Hindlimb muscle (tissue), 1 donor: ENCODE measurements at regions not wholly inside any gene's neighbourhood (a gene's known extent, or its start where the extent isn't known, plus 50 kb on each side); places are given as distances from the start of the nearest gene placed in this dataset.

ENCODE experiments used
- DNase-seq: peaks from one replicate; pipeline ENCODE4 v3.0.0-alpha.2; 2013

GRCh38 chr21:15486460-15487195 lies 243.2 kb upstream of the USP25 start:
- no peak for DNase-seq

GRCh38 chr21:15487196-15487550 lies 242.6 kb upstream of the USP25 start:
- DNase-seq = no peak

- no peak for DNase-seq
These were observed 238.7 kb upstream of the USP25 start for GRCh38 chr21:15491100-15491499.

DNA sequence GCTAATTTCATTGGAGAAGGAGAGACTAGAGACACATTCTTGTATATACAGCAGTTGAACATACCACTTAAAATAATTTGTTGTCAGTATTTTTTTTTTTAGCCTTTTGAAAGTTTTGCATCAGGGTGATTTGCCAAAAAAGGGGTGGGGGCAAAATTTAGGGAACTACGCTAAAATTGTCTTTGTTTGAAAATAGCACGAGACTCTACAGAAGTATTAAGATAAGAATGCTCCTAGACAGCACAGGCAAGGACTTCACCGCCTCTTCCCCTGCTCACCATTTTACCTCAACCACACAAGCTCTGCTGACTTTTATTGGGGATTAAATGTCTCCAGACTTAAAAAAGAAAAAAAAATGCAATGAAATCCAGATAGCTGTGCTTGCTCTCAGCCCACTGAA lies 236.1 kb upstream of the USP25 start:
- DNase-seq = no peak

DNA sequence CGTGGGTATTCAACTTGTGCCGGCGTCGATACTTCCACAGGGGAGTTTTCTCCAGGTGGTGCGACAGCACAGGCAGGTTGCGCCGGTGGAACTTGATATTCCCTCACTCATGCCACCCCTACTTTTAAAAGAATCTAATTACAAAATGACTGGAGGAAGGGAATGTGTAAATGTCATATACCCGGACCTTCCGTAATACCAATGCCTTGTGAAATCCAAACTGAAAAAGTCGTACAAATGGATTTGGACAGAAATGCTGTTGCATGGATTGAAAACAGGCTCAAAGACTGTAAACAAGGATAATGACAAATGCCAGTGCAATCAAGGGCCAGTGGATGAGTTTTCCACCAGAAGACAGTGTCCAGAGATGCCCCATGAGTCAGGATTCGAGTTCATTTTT lies 235.3 kb upstream of the USP25 start:
- DNase-seq = no peak

DNA sequence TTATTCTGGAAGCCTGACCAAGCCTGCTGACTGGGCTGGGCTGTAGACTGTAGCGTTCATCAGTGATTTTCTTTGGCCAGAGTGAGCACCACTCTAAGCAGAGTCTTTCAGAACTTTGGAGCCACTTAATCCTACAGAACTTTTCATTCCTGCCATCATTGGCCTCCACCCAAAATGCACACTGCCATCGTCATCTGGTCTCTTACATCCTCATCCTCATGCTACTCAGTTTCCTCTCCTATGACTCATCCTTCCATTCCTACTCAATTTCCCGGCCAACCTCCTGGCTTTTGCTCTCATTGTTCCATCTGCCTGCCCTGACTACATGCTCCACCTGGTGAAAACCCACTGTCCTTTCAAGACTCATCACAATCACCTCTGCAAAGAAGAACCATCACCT lies 233.8 kb upstream of the USP25 start:
- no peak for DNase-seq

GRCh38 chr21:15496911-15497310 lies 232.9 kb upstream of the USP25 start:
- no peak for DNase-seq

DNA sequence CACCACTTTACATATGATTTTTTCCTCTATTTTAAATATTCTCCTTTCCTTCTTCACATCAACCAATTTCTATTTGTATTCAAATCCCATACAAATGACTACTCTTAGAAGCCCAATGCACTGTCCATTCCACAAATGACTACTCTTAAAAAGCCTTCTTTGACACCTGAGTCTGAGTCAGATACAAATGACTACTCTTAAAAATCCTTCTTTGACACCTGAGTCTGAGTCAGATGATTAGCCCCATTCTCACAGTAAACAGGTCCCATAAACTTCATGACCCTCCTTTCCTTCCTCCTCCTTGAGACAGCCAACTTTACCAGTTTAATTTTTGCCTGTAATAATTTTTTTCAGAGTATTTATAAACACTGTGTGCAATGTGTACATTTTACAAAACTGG lies 231.3 kb upstream of the USP25 start:
- DNase-seq = no peak

GRCh38 chr21:15506086-15506485 lies 223.7 kb upstream of the USP25 start:
- no peak for DNase-seq

DNA sequence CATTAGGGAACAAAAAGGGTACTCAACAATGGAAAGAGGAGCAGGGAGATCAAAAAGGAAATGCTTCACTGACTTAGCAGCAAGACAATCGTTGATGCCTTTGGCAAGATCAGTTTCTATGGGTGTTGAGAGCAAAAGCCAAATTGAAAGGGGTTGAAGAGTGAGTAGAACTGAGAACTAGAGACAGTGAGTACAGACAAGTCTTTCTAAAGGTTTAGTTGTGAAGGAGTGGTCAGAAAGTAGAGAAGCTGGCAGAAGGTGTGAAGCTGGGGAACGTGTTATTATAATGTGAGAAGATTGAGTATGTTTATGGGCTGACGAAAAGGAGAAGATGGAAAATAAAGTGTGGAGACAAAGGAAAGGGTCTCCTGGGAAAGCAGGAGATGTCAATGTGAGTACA lies 221.2 kb upstream of the USP25 start:
- no peak for DNase-seq

DNA sequence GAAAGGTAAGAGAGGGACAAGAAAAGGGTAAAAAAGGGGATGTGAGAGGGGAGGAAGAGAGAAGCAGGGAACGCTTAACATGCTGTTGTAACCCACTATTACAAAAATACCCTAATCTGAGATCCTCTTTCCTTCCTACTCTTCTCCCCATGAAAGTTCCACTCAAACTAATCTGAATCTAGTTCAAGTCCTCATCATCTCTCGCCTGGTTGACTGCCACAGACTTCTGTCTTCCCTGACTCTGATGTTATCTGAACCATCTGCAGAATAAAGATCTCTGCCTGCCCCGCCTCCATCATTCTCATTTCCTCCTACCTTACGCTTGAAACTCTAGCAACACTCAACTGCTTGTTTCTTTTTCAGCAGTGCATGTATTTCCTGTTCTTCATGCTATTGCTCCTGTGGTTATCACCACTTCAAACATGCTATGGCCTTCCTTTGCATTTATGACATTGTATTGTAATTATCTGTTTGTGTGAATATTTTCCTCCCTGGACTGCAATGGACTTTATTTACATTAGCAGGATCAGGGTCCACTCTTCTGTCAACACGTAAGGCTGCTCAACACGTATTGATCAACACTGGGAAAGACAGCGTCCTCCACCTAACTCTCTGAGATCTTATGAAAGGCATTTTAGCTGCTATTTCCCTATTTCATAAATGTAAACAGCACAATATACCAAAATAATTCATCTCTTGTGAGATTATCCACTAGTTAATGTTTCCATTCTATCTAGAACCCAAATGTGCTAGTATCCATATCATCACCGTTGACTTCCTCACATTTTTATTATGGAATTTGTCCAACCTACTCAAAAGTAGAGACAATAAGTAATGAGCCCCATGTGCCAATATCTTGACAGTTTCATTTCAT lies 215.5 kb upstream of the USP25 start:
- no peak for DNase-seq

DNA sequence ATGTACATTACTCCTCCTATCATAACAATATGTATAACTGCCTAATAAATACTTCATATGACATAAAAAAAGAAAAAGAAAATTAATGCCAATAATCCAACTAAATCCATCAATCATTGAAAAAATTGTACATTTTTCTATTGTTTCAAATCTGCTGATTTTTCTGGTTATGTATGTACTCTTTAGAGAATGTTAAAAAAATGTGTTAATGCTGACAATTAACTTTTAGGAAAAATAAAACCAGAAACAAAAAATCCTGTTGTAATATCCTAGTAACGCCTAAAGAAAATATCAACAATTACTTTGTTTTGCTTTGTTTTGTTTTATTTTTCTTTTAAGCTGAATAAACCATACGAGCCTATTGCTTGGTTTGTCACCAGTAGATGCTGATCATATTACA lies 213.9 kb upstream of the USP25 start:
- DNase-seq = no peak

DNA sequence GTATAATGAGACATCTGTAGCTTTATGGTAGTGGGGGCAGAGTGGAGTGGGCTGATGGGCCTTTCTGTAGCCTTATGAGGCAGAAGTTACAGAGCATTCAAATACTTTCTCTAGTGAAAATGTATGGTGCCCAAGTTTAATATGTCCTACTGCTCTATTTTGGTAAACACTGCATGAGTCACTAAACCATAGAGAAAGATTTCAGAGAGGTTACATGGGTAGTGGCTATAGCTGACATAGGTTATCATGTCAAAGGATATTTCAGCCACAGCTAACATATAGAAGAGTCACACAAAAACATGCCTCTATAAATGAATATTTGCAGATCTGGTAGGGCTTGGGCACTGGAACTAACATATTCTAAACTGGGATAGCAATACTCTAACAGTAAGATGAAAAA lies 212.4 kb upstream of the USP25 start:
- no peak for DNase-seq

GRCh38 chr21:15520811-15521643 lies 208.8 kb upstream of the USP25 start:
- no peak for DNase-seq

GRCh38 chr21:15521644-15522001 lies 208.2 kb upstream of the USP25 start:
- no peak for DNase-seq

DNA sequence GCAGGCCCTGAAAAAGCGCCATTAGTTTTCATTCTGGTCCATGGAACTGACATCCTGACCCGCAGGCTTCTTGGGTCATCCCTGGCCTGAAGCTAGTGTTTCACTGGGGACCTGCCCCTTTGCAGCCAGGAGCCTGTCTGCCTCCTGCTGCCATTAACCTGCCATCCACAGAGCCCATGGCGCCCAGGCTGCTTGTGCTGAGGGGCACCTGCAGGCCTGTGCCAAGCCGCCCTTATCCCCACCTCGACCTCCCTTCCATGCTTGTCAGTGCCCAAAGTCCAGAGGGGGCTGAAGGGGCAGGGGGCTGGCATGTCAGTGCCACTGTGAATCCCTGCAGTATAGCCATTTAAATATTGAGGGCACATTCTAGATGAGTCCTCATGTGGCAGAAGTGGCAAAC lies 207.6 kb upstream of the USP25 start:
- DNase-seq = no peak

GRCh38 chr21:15524855-15525254 lies 204.9 kb upstream of the USP25 start:
- no peak for DNase-seq

GRCh38 chr21:15526798-15527197 lies 203.0 kb upstream of the USP25 start:
- no peak for DNase-seq

DNA sequence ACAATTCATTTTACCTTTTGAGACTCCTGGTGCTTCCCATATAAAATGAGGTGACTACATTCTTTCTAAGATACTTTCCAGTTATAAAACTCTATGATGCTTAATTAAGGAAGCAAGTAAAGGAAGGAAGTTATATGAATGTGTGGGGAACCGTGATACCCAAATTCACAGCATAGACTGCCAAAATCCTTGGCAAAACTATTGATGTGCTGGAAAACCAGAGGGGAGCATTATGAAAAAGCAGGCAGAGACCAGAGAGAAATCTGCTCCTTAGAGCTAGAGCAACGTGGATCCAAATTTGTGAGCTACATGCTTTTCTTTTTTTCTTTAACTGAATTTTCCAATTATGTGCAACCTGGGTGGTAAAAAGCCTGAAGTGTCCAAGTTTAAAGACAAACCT lies 201.4 kb upstream of the USP25 start:
- no peak for DNase-seq

DNA sequence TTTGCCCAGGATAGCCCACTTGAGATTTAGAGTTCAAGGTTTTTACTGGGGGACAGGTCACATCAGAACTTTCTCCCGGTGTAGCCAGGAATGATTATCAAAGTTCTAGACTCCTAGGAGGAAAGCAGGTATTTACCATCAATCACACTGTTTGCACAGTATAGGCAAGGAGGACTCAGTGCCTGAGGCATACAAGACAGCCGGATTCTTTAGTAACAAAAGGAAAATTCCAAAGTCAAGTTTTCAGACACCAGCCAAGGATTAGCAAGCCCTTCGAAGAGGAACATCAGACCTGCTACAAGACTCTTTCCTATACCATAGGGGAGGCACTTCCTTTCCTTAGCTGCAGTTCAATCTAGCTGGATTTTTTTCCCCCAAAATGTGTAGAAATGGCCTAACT lies 197.8 kb upstream of the USP25 start:
- DNase-seq = no peak

DNA sequence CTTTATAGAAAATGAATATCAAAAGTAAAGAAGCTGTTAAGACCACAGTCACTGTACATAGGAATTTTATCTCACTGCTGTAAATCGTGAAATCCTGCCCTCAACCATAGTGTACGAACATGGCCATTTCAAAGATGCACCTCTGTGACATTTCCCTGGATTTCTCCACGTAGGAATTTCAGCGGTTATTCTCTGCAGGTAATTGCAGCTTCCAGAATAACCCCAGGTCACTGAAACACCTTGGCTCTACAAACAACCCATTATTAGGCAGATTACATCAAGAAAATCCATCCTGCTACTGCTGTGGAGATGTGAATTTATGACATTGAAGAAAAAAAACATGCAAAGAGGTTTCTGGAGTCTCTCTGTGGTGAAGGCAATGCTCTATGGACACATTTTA lies 196.2 kb upstream of the USP25 start:
- no peak for DNase-seq

DNA sequence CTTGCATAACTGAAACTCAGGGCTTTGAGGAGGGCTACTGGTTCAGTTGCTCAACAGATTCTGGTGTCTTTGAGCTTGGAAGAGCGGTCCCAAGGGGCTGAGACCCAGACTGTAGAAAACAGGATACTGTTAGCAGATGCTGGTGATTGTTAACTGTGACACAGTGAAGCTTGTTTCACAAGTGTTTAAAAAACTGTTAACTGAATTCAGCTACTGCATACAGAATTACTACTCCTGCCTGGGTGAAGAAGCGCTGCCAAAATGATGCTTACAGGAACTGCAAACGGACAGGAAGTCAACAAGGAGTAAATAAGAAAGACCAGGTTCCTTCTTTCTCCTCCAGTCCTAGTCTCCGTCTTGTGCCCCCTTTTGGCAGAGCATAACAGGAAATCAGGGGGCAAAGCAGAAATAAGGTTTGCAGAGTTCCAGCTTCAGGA lies 195.3 kb upstream of the USP25 start:
- DNase-seq = no peak

DNA sequence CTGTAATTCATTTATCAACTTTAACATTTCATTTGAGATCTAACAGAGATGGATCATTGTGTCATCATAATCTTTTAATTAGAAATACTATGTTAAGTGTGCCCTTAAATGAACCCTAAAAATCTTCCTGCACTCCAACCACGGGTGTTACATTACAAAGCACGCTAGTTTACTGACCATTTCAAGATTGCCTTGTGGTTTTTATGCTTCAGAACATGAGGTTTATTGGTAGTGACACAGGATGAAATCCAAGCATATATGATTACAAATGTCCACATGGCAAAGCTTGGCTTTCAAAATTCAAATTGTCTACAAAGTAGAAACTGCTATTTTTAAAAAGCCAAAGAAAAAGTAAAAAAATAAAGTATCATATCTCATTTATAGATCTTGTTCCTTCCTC lies 190.4 kb upstream of the USP25 start:
- no peak for DNase-seq
